Pons (tissue), 1 donor: ENCODE measurements at regions not wholly inside any gene's neighbourhood (a gene's known extent, or its start where the extent isn't known, plus 50 kb on each side); places are given as distances from the start of the nearest gene placed in this dataset.
"Not testable (repeated sequence)": the region's sequence is repeated elsewhere in the genome, so short reads cannot be mapped to it uniquely, and the experiment has no call there.

Experiments used
- DNase-seq: peaks from one replicate; pipeline ENCODE4 v3.0.0-alpha.2; 2016; ENCODE audit warnings: low spot score

GRCh38 chr5:56421246-56422075, 188.3 kb upstream of the ANKRD55 start:
- no peak for DNase-seq

GRCh38 chr5:56420323-56420722, 187.2 kb upstream of the ANKRD55 start:
- no peak for DNase-seq

- DNase-seq = no peak
These were observed 186.5 kb upstream of the ANKRD55 start for GRCh38 chr5:56419667-56420066.

GRCh38 chr5:56415356-56415765, 182.2 kb upstream of the ANKRD55 start:
- DNase-seq = peak; percentile 89

- peak; percentile 68 for DNase-seq
These were observed 180.9 kb upstream of the ANKRD55 start for GRCh38 chr5:56414066-56414465.

GRCh38 chr5:56413546-56413945, 180.4 kb upstream of the ANKRD55 start:
- no peak for DNase-seq

GRCh38 chr5:56412601-56413379, 179.7 kb upstream of the ANKRD55 start:
- DNase-seq = peak; percentile 84

- DNase-seq = no peak
These were observed 177.6 kb upstream of the ANKRD55 start for GRCh38 chr5:56410696-56411095.

GRCh38 chr5:56409331-56410190, 176.4 kb upstream of the ANKRD55 start:
- DNase-seq = peak; percentile 74

GRCh38 chr5:56406838-56407237, 173.7 kb upstream of the ANKRD55 start:
- no peak for DNase-seq

- DNase-seq = no peak
These were observed 173.1 kb upstream of the ANKRD55 start for GRCh38 chr5:56406221-56406620.

- no peak for DNase-seq
These were observed 172.2 kb upstream of the ANKRD55 start for GRCh38 chr5:56405116-56405908.

- DNase-seq = peak; percentile 64
These were observed 169.4 kb upstream of the ANKRD55 start for GRCh38 chr5:56402266-56403220.

GRCh38 chr5:56397796-56398195, 164.7 kb upstream of the ANKRD55 start:
- not testable (repeated sequence) for DNase-seq

- no peak for DNase-seq
These were observed 163.5 kb upstream of the ANKRD55 start for GRCh38 chr5:56396634-56397033.

GRCh38 chr5:56389261-56389660, 156.1 kb upstream of the ANKRD55 start:
- no peak for DNase-seq

GRCh38 chr5:56388229-56388985, 155.3 kb upstream of the ANKRD55 start:
- no peak for DNase-seq

GRCh38 chr5:56386046-56386445, 152.9 kb upstream of the ANKRD55 start:
- no peak for DNase-seq

GRCh38 chr5:56384186-56384585, 151.1 kb upstream of the ANKRD55 start:
- DNase-seq = no peak
